Transverse colon (tissue), 3 donors: ENCODE measurements at regions not wholly inside any gene's neighbourhood (a gene's known extent, or its start where the extent isn't known, plus 50 kb on each side); places are given as distances from the start of the nearest gene placed in this dataset.

Source experiments
- POLR2A ChIP-seq: fragments of 450-650 bp; IDR thresholded peaks from one replicate; pipeline ENCODE4 v1.6.1; 2016; ENCODE audit warnings: antibody characterized with exemption, mild to moderate bottlenecking, moderate library complexity
- TF ChIP-seq, protein P1 (sequence below), 5 experiments: fragments of 200-600 bp in 3 of 5; fragments of 450-650 bp in 2 of 5; sonication (generic) in 3 of 5; IDR thresholded peaks; 1 replicate in 2 of 5; 2 replicates in 3 of 5; pipeline ENCODE4 v1.5.1; 2016 to 2017; ENCODE audit warnings: antibody characterized with exemption in 5 of 5, inconsistent platforms in 3 of 5, mild to moderate bottlenecking in 2 of 5, moderate library complexity in 1 of 5

DNA sequence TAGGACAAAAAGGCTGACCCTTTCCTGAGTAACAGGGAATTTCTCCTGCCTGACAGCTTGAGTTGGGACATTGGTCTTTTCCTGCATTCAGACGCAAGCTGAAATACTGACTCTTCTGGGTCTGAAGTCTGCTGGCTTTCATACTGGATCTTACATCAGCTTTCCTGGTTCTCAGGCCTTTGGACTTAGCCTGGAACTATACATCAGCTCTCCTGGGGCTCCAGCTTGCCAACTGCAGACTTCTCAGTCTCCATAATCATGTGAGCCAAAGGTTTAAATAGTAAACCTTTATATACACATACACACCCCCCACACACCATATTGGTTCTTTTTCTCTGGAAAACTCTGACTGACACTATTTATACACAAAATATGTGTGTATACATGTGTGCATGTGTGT is 59.0 kb upstream of the KCND3 start:
- TF ChIP-seq, protein P1, sequence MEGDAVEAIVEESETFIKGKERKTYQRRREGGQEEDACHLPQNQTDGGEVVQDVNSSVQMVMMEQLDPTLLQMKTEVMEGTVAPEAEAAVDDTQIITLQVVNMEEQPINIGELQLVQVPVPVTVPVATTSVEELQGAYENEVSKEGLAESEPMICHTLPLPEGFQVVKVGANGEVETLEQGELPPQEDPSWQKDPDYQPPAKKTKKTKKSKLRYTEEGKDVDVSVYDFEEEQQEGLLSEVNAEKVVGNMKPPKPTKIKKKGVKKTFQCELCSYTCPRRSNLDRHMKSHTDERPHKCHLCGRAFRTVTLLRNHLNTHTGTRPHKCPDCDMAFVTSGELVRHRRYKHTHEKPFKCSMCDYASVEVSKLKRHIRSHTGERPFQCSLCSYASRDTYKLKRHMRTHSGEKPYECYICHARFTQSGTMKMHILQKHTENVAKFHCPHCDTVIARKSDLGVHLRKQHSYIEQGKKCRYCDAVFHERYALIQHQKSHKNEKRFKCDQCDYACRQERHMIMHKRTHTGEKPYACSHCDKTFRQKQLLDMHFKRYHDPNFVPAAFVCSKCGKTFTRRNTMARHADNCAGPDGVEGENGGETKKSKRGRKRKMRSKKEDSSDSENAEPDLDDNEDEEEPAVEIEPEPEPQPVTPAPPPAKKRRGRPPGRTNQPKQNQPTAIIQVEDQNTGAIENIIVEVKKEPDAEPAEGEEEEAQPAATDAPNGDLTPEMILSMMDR (IDR thresholded peaks at IDR 0.05) = no peak
- no peak for TF ChIP-seq POLR2A
